ENCODE measurements at regions not wholly inside any gene's neighbourhood (a gene's known extent, or its start where the extent isn't known, plus 50 kb on each side); places are given as distances from the start of the nearest gene placed in this dataset.
"Not testable (repeated sequence)": the region's sequence is repeated elsewhere in the genome, so short reads cannot be mapped to it uniquely, and the experiment has no call there.

DNA sequence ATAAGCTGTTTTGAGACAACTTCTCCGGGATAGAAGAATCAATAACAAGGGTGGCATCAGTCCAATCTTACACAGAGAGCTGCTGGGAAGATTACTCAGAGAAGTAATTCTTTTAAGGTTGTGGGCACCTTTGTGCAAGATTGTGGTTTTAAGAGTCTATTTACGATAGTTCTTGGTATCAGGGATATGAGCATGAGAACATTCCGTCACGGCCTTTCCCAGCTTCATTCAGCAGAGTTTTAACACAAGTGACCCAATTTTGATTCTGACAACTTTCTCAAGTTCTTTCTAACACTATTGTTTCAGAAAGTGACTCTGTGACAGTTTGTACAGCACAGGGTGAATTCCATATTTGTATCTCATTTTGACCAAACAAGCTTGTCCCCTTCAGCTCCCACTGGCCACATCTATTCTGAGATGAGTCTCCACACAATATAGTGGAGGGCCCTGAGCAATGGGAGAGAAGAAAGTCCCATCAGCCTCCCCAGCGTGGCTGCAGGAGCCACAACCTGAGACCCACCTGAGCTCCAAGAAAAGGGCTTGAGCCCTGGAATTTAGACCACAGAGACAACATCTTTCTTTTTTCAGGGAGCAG, 869.2 kb downstream of the TMEM121 start:
- peak in 1 of 2 donors; percentile 47 for DNase-seq

GRCh38 chr14:106396999-106397398, 870.6 kb downstream of the TMEM121 start:
- DNase-seq, result no peak

GRCh38 chr14:106398931-106399331, 872.5 kb downstream of the TMEM121 start:
- peak in 1 of 2 donors; percentile 73 for DNase-seq

- DNase-seq, result not testable (repeated sequence)
Observed at GRCh38 chr14:106401316-106401715, 874.9 kb downstream of the TMEM121 start.

DNA sequence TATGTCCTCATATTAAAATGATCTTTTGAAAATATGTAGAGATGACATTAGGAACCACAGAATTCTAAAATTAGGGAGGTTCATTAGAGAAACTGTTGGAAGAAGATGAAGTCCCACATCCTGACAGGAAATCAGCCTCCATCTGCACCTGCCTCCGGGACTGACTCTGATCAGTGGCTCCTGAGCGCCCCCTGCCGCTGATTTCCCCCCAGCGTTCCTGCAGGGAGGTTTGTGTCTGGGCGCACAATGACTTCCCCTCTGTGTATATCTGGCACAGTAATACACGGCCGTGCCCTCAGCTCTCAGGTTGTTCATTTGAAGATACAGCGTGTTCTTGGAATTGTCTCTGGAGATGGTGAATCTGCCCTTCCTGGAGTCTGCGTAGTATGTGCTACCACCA, 883.8 kb downstream of the TMEM121 start:
- DNase-seq, result peak; percentile 7 to 52

DNA sequence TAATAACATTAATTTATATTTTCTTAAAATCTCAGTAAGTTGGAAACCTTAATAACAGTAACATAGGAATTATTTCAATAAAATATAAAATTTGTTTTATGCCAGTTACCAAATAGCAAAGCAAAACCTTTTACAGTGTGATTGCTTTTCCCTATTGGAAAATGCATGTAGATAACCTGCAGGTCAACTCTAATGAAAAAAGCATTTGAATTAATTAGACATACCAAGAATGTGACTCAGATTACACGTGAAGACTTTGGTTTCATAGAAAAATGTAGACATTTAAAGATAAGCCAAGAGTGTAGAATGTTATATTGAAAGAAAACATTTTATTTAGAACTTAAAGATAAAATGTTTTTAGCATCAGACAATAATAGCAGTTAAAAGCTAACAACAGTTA, 888.1 kb downstream of the TMEM121 start:
- DNase-seq, result no peak

DNA sequence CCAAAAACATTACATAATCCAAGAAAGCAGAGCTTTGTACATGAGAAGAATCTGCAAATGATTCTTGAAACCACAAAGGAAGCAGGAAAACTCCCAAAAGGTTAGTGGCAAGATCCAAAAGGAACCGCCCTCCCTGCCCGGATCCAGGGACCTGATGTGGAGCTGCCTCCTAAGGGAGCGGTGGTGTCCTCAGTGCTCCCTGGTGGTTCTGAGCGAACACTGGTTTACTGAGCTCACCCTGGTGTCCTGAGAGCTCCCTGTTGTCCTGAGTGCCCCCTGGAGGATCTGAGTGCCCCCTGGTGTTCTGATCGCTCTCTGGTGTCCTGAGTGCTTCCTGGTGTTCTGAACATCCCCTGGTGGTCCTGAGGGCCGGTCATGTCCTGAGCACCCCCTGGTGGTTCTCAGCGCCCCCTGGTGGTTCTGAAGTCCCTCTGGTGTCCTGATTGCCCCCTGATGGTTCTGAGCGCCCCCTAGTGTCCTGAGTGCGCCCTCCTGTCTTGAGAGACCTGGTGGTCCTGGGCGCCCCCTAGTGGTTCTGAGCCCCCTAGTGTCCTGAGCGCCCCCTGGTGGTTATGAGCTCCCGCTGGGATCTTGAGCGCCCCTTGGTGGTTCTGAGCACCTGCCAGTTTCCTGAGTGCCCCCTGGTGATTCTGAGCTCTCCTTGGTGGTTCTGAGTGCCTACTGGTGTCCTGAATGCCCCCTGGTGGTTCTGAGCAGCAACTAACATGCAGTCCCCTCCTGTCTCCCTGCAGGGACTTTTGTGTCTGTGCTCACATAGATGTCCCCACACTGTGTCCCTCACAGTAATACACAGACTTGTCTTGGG, 891.1 kb downstream of the TMEM121 start:
- DNase-seq, result peak; percentile 83 to 85

GRCh38 chr14:106419376-106419965, 893.1 kb downstream of the TMEM121 start:
- DNase-seq, result no peak

DNA sequence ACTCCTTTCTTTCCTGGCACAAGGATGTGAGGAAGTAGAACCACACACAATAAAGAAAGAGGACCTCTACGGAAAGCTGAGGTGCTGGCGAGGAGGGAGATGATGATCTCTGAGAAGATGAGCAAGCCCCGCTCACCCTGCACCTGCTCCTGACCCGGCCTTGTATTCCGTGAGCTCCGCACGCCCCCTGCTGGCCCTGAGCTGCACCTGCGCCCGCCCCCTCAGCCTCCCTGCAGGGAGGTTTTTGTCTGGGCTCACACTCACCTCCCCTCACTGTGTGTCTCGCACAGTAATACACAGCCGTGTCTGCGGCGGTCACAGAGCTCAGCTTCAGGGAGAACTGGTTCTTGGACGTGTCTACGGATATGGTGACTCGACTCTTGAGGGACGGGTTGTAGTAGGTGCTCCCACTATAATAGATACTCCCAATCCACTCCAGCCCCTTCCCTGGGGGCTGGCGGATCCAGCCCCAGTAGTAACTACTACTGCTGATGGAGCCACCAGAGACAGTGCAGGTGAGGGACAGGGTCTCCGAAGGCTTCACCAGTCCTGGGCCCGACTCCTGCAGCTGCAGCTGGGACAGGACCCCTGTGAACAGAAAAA, 895.1 kb downstream of the TMEM121 start:
- peak in 1 of 2 donors; percentile 78 for DNase-seq

- no peak for DNase-seq
Observed at GRCh38 chr14:106422066-106422465, 895.7 kb downstream of the TMEM121 start.

- not testable (repeated sequence) for DNase-seq
Observed at GRCh38 chr14:106425150-106425549, 898.8 kb downstream of the TMEM121 start.

DNA sequence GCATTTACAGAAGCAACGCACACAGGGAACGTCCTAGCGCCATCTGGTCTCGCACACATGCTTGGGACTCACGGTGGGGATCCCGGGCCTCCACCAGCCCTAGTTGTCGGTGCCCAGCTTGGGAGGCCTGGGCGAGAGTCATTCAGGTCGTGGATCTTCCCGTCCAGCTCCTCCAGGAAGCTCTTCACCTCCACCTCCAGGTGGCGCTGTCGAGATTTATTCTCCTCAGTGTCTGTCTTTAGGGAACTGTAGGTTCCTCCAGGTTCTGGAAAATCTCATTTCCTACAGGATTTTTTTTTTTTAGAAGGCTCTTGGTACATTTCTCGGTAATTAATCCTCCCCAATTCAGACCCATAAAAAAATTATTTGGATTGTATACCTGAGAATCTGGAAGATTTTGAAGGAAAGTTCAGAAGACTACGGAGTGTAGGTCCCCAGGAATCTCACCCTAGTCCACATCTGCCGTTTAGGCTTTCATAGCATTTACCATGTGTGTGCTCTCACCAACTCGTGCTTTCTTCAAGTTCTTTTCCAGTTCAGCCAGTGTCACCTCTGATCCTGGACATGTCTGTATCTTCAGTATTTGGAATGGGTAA, 910.0 kb downstream of the TMEM121 start:
- DNase-seq, result peak; percentile 52 to 67

DNA sequence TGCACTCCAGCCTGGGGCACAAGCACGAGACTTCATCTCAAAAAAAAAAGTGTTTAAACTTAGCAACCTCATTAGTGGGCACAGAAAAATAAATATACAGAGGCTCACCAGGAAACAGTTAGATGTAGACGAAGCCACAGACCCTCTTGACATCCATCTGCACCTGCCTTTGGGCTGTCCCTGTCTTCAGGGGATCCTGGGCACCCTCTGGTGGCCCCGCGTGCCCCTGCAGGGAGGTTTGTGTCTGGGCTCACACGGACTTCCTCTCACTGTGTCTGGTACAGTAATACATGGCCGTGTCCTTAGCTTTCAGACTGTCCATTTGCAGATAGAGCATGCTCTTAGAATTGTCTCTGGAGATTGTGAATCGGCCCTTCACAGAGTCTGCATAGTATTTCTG, 916.5 kb downstream of the TMEM121 start:
- peak; percentile 40 to 44 for DNase-seq

DNA sequence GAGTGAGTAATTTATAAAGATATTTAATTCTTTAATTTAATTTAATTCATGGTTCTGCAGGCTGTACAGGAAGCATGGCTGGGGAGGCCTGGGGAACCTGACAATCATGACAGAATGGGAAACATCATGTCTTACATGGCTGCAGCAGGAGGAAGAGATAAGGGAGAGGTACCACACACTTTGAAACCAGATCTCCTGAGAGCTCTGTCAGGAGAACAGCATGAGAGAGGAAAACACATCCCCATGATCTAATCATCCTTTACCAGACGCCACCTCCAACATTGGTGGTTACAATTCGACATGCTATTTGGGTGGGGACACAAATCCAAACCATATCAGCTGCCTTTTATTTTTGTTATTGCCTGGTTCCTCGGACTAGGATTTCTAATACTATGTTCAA, 928.6 kb downstream of the TMEM121 start:
- no peak for DNase-seq

DNA sequence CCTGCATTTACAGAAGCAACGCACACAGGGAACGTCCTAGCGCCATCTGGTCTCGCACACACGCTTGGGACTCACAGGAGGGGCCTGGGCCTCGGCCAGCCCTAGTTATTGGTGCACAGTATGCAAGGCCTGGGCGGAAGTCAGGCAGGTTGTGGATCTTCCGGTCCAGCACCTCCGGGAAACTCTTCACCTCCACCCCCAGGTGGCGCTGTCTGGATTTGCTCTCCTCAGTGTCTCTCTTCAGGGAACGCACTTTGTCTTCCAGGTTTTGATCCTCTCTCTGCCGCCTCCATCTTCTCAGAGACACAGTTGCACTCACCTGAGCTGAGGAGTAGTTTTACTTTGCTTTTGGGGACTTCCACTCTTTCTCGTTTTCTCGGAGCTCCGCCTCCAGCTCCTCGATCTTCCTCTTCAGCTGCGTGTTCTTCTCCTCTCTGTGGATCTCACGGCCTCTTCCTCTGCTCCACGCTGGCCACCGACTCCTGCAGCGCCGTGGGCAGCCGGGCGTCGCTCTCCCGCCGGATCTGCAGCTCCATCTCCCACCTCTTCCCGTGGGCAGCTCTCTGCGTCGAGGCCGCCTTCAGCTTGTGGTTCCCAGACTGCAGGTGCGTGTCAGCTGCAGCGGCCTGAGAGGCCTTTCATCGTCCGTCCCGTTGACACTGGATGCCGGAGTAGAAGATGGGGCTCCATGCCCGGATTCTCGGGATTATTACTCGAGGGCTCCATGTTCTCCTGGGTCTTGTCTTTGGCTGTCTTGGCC, 933.8 kb downstream of the TMEM121 start:
- peak; percentile 50 to 77 for DNase-seq

DNA sequence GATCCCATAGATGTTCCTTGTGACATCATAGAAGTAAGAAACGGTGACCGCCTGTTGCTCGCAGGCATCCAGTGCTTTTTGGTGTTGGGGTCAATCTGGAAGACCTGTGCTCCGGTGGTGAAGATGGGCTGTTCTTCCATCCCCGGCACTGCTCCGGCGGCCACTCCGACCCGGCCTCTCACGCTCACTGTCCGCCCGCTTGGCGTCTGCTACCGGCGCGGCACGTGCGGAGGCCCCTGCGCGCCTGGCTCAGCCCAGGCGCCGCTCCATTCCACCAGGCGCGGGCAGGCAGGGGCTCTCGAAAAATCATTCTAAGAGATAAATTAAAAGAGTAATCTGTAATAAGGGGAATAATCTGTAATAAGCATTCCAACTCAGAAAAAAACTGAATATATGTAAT, 934.5 kb downstream of the TMEM121 start:
- no peak for DNase-seq

DNA sequence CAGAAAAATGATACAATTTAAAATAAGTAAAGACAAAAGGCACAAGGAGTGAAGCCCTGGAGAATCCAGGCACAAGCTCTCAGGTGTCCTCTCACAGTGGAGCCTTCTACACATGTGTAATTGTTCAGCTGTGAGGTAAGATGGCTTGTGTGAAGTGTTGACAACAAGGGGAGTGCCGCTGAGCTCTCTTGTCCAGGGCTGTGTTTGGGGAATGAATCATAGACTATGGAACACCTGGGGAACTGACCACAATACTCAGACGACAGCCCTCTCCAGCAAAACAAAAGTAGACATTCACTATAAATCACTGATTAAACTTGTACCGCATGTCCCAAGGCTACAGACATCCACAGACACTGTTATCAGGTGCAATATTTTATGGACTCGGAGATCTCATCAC, 940.1 kb downstream of the TMEM121 start:
- DNase-seq, result not testable (repeated sequence)

GRCh38 chr14:106468869-106469268, 942.5 kb downstream of the TMEM121 start:
- peak; percentile 17 to 37 for DNase-seq

DNA sequence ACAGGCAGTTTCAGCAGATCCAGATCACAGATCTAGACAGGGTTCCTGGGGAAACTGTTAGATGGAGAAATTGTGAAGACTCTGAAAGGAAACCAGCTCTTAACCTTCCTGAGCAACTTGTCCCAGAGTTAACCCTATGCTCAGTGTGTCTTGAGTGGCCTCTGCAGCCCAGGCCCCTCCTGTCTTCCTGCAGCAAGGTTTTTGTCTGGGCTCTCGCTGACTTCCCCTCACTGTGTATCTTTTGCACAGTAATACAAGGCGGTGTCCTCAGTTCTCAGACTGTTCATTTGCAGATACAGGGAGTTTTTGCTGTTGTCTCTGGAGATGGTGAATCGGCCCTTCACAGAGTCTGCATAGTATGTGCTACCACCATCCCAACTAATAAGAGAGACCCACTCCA, 943.6 kb downstream of the TMEM121 start:
- DNase-seq, result not testable (repeated sequence)

DNA sequence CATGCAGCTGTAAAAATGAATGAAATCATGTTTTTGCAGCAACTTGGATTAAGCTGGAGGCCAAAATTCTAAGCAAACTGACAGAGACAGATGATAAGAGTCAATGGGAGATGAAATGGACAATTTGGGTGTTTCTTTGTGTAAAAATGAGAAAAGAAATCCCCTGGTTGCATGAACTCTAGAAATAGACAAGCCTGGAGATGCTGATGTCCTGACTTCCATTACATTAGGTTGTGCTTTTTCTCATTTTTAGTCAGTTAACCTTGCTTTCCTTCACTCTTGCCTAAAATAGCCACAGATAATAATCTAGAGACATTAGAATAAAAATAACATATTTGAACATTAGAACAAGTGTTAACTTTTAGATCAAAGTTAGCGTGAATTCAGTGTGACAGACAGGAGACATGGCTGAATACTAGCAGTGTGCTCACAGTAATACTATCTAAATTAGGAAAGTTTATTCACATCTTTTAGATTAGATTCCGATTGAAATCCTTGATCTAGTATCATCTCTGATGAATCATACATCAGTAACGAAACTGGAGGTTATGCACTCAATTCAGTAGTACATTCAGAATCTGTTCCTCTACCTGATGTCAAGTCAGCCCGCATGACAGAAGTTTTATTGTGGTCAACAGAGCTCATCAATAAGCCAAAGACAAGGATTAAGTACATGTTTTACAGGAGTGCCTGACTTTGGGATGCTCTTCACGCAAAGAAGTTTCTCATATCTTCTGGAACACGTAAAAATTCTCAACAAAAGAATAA, 948.1 kb downstream of the TMEM121 start:
- not testable (repeated sequence) for DNase-seq

GRCh38 chr14:106475214-106475613, 948.8 kb downstream of the TMEM121 start:
- DNase-seq, result not testable (repeated sequence)

GRCh38 chr14:106477600-106477999, 951.2 kb downstream of the TMEM121 start:
- DNase-seq, result not testable (repeated sequence)
